ENCODE measurements at regions not wholly inside any gene's neighbourhood (a gene's known extent, or its start where the extent isn't known, plus 50 kb on each side); places are given as distances from the start of the nearest gene placed in this dataset.

- TF ChIP-seq CTCF (conservative IDR thresholded peaks at IDR 0.05), result no peak
- TF ChIP-seq EZH2 (IDR thresholded peaks at IDR 0.05; ENCODE audit: low read depth), result no peak
Observed at GRCh38 chr3:176697284-176697889, 499.9 kb downstream of the TBL1XR1 start.

All from PC-9 (cell line).